ENCODE measurements at regions not wholly inside any gene's neighbourhood (a gene's known extent, or its start where the extent isn't known, plus 50 kb on each side); places are given as distances from the start of the nearest gene placed in this dataset.

DNA sequence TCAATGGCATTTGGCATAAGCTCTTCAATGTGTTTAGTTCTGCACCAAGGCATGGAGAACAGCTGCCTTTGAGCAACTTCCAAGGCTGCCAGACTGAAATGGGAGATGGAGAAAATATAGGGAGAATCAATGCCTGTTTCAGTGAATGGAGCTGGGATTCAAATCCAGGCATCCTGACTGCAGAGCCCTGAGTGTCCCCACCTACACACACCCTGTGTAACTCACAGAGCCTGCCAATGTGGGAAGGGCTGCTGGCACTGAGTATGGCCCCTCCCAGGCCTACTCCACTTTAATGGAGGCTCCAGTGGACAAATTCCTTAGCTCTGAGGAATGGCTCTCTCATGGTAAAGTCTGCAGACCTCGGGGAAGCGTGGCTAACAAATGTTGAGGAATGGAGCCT is 145.6 kb upstream of the TNR start:
- DNase-seq: no peak
- TF ChIP-seq CTCF (IDR thresholded peaks at IDR 0.05; ENCODE audit: low read depth, low read length, missing control alignments): no peak
- no peak overlapping the region for H3K4me3 ChIP-seq (ENCODE audit: low read depth, low read length)
- no peaks in the 10 kb centered on the region for H3K36me3 ChIP-seq (replicated peaks)
- no peak overlapping the region for H3K27ac ChIP-seq
- no peaks in the 10 kb centered on the region for H3K27me3 ChIP-seq (replicated peaks)
- in situ Hi-C loops (cut with HindIII; ENCODE audit: low pct_ligation_motif_present, low sequenced_read_pairs): no loop called here

GRCh38 chr1:175887981-175888428 is 144.6 kb upstream of the TNR start:
- H3K4me3 ChIP-seq (ENCODE audit: low read depth, low read length): no peak overlapping the region
- no peak overlapping the region for H3K27ac ChIP-seq
- no peaks in the 10 kb centered on the region for H3K27me3 ChIP-seq (replicated peaks)
- peak; percentile 95 for TF ChIP-seq CTCF (IDR thresholded peaks at IDR 0.05; ENCODE audit: low read depth, low read length, missing control alignments)
- H3K36me3 ChIP-seq (replicated peaks): no peaks in the 10 kb centered on the region
- in situ Hi-C loops (cut with HindIII; ENCODE audit: low pct_ligation_motif_present, low sequenced_read_pairs): no loop called here
- peak; percentile 61 for DNase-seq

DNA sequence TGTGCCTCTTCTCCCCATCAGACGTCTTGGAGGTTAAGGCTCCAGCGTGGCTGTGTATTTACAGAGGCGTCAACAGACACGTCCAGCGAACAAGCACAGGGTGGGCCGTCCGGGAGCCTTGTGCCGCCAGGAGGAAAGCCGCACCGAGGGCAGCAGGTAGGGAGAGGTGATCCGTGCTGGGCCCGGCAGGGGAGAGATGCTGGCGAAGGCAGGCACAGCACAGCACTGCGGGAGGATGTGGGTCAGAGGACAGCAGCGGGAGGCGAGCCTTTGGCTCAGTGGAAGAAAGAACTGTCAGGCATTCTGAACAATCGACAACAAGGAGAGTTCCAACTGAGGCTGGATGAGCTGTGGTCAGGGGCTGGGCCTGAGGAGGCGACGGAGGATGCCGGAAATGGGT is 144.1 kb upstream of the TNR start:
- Histone ChIP-seq H3K27me3 (replicated peaks) (no peaks in the 10 kb centered on the region), H3K27ac (no peak overlapping the region), H3K4me3 (ENCODE audit: low read depth, low read length) (no peak overlapping the region), H3K36me3 (replicated peaks) (no peaks in the 10 kb centered on the region)
- TF ChIP-seq CTCF (IDR thresholded peaks at IDR 0.05; ENCODE audit: low read depth, low read length, missing control alignments): no peak
- in situ Hi-C loops (cut with HindIII; ENCODE audit: low pct_ligation_motif_present, low sequenced_read_pairs): no loop called here
- no peak for DNase-seq

DNA sequence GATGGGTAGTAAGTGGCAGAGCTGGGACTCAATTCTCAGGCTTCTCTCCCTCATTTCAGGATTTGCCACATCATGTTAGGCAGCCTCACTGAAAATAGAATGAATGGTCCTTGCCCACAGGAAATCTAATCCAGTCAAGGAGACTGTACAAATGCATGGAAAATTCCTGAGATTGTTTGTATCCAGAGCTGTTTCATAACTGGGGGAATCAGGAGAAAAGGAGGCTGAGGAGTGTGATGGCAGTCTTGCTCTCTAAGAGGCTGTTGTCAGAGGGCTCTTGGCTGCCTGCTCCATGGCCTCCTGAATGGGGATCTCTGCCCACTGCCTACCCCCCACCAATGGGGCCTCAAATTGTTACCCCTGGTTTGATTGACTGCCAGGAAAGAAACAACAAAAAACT is 141.9 kb upstream of the TNR start:
- Histone ChIP-seq H3K36me3 (replicated peaks) (no peaks in the 10 kb centered on the region), H3K4me3 (ENCODE audit: low read depth, low read length) (no peak overlapping the region), H3K27me3 (replicated peaks) (no peaks in the 10 kb centered on the region), H3K27ac (no peak overlapping the region)
- TF ChIP-seq CTCF (IDR thresholded peaks at IDR 0.05; ENCODE audit: low read depth, low read length, missing control alignments): no peak
- DNase-seq: no peak
- in situ Hi-C loops (cut with HindIII; ENCODE audit: low pct_ligation_motif_present, low sequenced_read_pairs): no loop called here

GRCh38 chr1:175884369-175884768 is 141.0 kb upstream of the TNR start:
- in situ Hi-C loops (cut with HindIII; ENCODE audit: low pct_ligation_motif_present, low sequenced_read_pairs): no loop called here
- TF ChIP-seq CTCF (IDR thresholded peaks at IDR 0.05; ENCODE audit: low read depth, low read length, missing control alignments): no peak
- Histone ChIP-seq H3K4me3 (ENCODE audit: low read depth, low read length) (no peak overlapping the region), H3K36me3 (replicated peaks) (no peaks in the 10 kb centered on the region), H3K27me3 (replicated peaks) (no peaks in the 10 kb centered on the region), H3K27ac (no peak overlapping the region)
- DNase-seq: no peak

- DNase-seq: no peak
- H3K4me3 ChIP-seq (ENCODE audit: low read depth, low read length): no peak overlapping the region
- H3K27me3 ChIP-seq (replicated peaks): no peaks in the 10 kb centered on the region
- H3K36me3 ChIP-seq (replicated peaks): no peaks in the 10 kb centered on the region
- no peak for TF ChIP-seq CTCF (IDR thresholded peaks at IDR 0.05; ENCODE audit: low read depth, low read length, missing control alignments)
- in situ Hi-C loops (cut with HindIII; ENCODE audit: low pct_ligation_motif_present, low sequenced_read_pairs): no loop called here
- no peak overlapping the region for H3K27ac ChIP-seq
Observed at GRCh38 chr1:175882192-175882591, 138.8 kb upstream of the TNR start.
